Stimulated activated CD4-positive, alpha-beta T cell treated with anti-CD3 and anti-CD28 coated beads, Interleukin-12 subunit alpha, Interleukin-12 subunit beta, amount 100 ng/mL, for 4 hours (primary cell): ENCODE measurements at regions not wholly inside any gene's neighbourhood (a gene's known extent, or its start where the extent isn't known, plus 50 kb on each side); places are given as distances from the start of the nearest gene placed in this dataset.
"Not testable (repeated sequence)": the region's sequence is repeated elsewhere in the genome, so short reads cannot be mapped to it uniquely, and the experiment has no call there.

ENCODE experiments used
- DNase-seq: peaks from one replicate; pipeline ENCODE4 v3.0.0-alpha.2; 2020

DNA sequence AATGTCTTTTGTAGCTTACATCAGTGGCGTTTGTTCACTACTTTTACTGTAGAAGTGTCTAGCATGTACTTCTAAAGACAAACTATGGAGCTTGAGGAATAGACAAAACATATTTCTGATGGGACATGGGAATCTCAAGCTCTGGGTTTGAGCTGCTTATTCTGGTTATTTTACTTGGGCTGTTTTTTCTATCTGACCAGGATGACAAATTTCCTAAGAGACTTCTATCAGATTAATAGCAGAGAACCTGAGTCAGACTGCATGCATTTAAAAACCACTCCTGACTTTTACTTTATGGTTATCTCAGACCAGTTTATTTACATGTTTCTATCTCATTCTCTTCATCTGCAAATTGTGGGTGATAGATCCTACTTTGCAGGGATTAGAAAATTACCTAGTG is 1282.3 kb upstream of the GJE1 start:
- no peak for DNase-seq

GRCh38 chr6:140849456-140849855 is 1283.3 kb upstream of the GJE1 start:
- no peak for DNase-seq

DNA sequence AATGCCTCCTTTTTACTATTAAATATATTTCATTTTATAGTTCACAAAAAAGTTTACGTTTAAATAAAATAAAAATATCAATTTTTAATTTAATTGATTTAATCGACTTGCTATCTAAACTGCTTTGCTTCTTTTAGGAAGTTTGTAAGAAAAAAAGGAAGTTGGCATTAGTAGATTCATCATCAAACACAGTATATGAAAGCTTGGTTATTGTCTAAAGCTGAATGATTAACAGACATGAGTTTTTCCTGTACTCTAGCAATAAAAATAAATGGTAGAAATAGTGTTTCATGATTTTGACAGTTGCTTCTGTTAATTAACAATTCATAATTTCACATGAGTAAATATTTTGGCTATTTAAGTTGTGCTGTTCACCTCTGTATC is 1285.5 kb upstream of the GJE1 start:
- DNase-seq, result no peak

GRCh38 chr6:140846503-140847261 is 1286.0 kb upstream of the GJE1 start:
- DNase-seq, result no peak

DNA sequence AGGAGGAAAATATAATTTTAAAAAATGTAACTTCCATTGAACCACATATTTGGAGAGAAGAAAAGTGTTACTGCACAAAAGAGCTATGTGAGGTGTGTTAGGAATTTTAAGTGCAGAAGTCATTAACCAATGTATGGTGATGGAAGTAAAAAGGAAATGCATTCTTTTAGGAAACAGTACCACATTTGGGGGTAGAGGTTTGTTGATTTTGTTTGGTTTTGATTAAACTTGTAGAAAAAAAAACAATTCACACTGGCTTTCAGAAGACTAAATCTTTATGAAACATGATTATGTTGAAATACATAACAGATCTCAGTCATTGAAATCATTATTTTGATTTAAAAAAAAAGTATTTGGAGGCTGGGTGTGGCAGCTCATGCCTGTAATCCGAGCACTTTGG is 1287.0 kb upstream of the GJE1 start:
- no peak for DNase-seq

- no peak for DNase-seq
Measured at GRCh38 chr6:140844167-140844566, 1288.6 kb upstream of the GJE1 start.

DNA sequence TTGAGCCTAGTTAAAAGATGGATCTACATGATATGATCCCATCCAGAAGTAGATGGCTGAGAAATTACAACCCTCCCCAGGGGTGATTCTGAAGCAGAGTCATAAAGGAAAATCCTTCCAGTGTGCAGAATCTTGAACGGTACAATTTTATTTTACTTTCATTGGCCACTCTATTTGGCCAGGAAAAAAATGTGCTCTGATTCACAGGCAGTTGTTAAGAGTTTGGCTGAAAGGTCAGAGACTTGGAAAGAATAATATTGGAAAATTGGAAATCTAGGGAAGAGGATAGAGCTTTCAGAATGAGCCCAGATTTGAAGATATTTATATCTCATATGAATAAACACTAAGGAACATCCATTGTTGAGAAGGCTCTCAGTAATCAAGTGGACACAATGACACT is 1299.3 kb upstream of the GJE1 start:
- no peak for DNase-seq

- DNase-seq, result no peak
Measured at GRCh38 chr6:140830666-140831065, 1302.1 kb upstream of the GJE1 start.

DNA sequence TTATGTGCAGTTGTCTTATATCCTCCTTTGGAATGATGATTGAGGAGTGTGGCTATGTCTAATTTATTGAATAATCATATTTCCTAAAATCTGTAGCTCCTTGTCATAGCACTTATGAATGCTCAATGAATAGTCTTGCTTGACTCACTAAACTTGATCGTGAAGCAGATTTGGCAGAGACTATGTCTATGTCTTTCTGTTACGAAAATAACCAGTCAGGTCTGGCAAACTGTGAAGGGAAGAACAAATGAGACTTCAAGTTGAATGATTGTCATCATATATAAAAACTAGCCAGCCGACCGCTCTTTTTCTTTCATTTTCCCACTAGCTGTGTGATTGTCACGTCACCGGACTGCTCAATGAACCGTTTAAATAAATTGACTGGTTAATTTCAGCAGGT is 1303.9 kb upstream of the GJE1 start:
- no peak for DNase-seq

DNA sequence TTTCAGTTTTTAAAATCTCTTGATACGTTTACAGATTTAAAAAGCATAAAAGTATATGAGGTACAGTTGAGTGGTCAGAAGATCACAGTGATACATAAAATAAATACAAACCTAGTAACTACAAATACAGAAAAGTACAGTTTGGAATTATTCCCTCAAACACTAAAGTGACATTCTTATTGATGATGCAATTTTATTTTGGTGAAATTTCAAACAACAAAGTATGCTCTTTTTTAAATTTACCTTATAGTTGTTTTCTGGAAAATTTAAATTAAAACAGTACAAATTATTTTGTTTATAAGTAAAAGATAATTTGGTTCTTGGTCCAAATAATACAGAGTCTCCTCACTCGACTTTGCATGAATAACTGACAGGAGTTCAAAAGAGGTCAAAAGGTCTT is 1305.1 kb upstream of the GJE1 start:
- DNase-seq, result no peak

DNA sequence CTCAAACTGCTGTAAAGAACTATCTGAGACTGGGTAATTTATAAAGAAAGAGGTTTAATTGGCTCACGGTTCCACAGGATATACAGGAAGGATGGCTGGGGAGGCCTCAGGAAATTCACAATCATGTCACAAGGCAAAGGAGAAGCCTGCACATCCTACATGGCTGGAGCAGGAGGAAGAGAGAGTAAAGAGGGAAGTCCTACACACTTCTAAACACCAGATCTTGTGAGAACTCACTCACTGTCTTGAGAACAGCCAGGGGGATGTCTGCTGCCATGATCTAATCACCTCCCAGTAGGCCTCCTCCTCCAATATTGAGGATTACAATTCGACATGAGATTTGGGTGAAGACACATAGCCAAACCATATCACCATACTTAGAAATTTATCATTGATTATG is 1307.0 kb upstream of the GJE1 start:
- no peak for DNase-seq

DNA sequence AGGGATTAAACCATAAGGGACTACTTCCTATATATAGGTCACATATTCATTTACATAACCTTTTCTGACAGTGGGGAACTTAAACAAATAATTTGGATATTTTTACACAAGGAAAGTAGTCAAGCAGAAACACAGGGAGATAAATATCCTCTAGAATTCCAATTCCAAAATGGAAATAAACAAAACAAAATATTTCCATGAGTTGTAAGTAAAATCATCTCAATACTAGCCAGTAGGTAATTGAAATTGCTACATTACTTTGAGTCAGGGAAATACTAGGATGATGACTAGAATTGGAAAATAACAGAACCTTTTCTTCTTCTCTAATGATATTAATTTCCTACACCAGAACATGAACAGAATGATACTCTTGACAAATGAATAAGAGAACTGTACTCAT is 1308.1 kb upstream of the GJE1 start:
- no peak for DNase-seq

DNA sequence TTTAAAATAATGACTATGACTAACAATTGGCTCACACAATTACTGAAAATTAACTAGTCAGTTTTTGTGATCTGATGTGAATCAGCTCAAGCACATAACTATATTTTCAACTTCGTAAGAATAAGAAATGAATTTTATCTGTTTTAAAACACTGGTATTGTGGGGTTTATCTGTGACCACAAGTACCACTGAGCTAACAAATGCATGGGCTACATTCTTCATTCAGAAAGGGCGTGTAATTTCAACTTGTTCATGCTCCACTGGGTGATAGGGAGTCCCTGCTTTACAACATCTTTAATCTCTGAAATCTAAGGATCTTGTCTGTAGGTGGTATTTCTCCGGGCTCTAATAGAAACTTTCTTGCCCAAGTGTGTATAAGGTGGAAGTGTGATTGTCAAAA is 1311.5 kb upstream of the GJE1 start:
- no peak for DNase-seq

GRCh38 chr6:140817176-140817575 is 1315.5 kb upstream of the GJE1 start:
- no peak for DNase-seq

DNA sequence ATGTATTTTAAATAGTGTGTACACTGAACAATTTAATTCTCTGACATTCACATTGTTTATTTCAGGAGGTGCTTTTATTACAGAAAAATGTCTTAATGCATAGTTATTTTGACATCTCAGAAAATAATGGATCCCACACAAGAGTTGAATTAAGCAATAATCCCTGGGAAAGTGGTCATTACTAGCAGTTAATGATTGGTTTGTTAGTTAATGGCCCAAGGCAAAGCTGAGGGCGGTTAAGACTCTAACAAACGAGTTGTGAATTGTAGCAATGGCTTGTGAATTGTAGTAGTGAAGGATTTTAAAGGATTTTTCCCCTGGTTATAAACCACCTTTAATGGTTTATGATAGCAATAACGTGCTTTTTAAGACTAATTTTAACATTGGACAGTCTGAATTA is 1316.0 kb upstream of the GJE1 start:
- DNase-seq, result no peak

- DNase-seq, result no peak
Measured at GRCh38 chr6:140812636-140813035, 1320.1 kb upstream of the GJE1 start.

DNA sequence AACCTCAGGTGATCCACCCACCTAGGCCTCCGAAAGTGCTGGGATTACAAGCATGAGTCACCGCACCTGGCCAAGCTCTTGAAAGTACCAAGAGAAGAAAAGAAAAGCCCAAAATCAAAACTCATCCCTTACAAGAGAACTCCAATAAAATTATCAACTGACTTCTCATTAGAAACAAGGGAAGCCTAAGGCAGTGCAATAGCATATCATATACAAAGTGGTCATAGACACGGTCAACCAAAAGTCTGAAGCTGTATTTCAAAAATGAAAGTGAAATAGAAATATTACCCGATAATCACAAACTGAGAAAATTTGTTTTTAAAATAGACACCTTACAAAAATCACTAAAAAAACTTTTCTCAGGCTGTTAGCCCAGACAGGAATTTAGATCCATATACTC is 1321.1 kb upstream of the GJE1 start:
- DNase-seq, result no peak

DNA sequence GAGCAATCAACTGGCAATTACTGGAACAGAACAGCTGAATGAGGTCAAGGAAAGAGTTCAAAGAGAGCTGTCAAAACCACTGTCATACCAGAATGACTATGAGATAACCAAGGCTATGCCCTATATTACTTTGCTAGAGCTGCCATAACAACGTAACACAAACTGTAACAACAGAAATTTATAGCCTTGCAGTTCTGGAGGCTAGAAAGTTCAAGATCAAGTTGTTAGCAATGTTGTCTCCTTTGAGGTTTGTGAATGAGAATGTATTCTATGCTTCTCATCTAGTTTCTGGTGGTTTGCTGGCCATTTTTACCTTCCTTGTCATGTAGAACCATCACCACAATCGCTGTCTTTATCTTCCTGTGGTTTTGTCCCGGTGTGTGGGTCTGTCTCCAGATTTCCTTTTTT is 1323.0 kb upstream of the GJE1 start:
- no peak for DNase-seq

DNA sequence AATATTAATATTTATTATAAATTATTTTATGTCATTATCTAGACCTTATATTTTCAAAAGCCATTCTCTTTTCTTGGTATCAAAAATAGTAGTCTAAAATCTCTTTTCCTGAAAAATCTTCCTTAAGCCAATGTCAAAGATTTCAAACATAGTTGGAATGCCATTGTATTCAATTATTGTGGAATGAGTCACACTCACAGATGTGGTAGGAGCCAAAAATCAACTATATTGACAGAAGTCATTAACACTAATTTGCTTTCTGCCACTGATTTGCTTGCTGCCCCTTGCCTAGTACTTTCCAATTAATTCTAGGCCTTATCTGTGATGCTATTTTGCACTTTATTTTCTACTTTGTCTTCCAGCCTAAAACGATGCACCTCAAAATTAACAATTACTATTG is 1326.3 kb upstream of the GJE1 start:
- no peak for DNase-seq

DNA sequence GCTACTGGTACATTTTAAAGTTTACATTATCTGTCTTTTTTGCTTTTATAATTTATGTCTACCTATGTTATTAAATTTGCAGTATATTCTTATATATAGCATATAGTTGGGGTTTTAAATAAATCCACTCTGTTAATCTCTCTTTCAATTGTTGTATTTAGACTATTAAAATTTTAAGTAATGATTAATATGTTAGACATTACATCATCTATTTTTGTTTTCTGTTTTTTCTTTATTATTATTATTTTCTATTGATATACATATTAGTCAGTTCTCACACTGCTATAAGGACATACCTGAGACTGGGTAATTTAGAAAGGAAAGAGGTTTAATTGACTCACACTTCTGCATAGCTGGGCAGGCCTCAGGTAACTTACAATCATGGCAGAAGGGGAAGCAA is 1338.2 kb upstream of the GJE1 start:
- no peak for DNase-seq

DNA sequence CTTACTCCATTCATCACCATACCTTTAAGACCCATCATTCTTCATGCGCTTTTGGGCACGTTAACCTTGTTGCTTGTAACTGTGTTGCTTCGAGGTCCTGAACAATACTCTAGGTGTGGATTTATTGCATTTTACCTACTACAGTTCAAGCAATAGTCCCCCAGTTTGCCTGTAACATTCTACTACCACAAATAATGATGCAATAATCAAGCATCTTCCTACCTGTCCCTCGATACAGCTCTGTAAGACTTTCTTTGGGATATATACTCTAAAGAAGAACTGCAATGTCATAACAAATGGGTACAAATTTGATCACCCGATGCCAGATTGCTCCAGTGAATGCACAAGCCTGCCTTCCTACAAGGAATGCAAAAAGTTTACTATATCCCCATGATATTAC is 1342.6 kb upstream of the GJE1 start:
- no peak for DNase-seq

DNA sequence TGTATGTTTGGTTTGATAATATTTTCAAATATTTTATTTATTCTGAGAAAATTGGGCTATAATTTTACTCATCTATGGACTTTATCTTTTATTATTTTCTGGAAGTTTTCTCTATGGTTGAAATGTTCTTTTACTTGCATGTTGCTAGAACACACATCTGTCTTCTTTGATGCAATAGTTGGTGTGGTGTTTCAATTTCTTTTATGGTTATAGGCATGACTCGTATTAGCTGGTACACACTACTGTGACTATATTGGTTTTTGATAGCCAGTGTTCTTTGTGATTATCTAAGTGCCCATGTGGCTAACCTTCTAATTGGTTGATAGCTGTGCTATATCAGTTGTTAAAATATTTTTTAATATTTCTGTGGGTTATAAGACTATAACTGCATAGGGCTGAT is 1343.3 kb upstream of the GJE1 start:
- DNase-seq, result no peak

GRCh38 chr6:140785926-140786325 is 1346.8 kb upstream of the GJE1 start:
- no peak for DNase-seq

- DNase-seq, result no peak
Measured at GRCh38 chr6:140784573-140784972, 1348.2 kb upstream of the GJE1 start.

- not testable (repeated sequence) for DNase-seq
Measured at GRCh38 chr6:140783504-140783903, 1349.2 kb upstream of the GJE1 start.

GRCh38 chr6:140782941-140783340 is 1349.8 kb upstream of the GJE1 start:
- DNase-seq, result no peak
